Body of pancreas (tissue), 4 donors: ENCODE measurements at regions not wholly inside any gene's neighbourhood (a gene's known extent, or its start where the extent isn't known, plus 50 kb on each side); places are given as distances from the start of the nearest gene placed in this dataset.

ENCODE experiments used
- ATAC-seq: fragments of 150-250 bp; one replicate; pipeline ENCODE4 v1.9.1; 2016
- DNase-seq, 4 donors: peaks; one replicate each; pipeline ENCODE4 v3.0.0-alpha.2; 2019
- H3K27ac ChIP-seq, 4 donors: fragments of 200-600 bp; sonication (generic); 1 replicate in 3 of 4; 2 replicates in 1 of 4; pipeline versions ENCODE4 v1.5.1 to v1.6.1; 2016 to 2019; ENCODE audit warnings: mild to moderate bottlenecking in 1 of 4, mixed read lengths in 1 of 4, moderate library complexity in 1 of 4
- H3K27me3 ChIP-seq, 2 donors: fragments of 200-600 bp; sonication (generic); one replicate each; pipeline ENCODE4 v1.6.0; 2016; ENCODE audit warnings: mild to moderate bottlenecking in 1 of 2
- H3K36me3 ChIP-seq, 2 donors: fragments of 200-600 bp; sonication (generic); replicated peaks in 1 of 2; 2 replicates each; pipeline ENCODE4 v1.5.1; 2016; ENCODE audit warnings: low read depth in 2 of 2; ENCODE audit not compliant: insufficient read depth in 1 of 2
- H3K4me1 ChIP-seq: fragments of 200-600 bp; sonication (generic); one replicate; pipeline ENCODE4 v1.6.0; 2016
- H3K4me3 ChIP-seq, 2 donors: fragments of 200-600 bp; sonication (generic); 1 replicate in 1 of 2; 2 replicates in 1 of 2; pipeline ENCODE4 v1.5.1; 2016 to 2019
- H3K9me3 ChIP-seq, 3 donors: fragments of 200-600 bp; sonication (generic); 1 replicate in 2 of 3; 2 replicates in 1 of 3; pipeline ENCODE4 v1.5.1; 2016
- POLR2A ChIP-seq, 3 donors: fragments of 450-650 bp; IDR thresholded peaks; one replicate each; pipeline ENCODE4 v1.6.1; 2016; ENCODE audit warnings: antibody characterized with exemption in 3 of 3, mild to moderate bottlenecking in 2 of 3
- WGBS, 2 donors: methylation state at CpG; one replicate each; pipeline ENCODE4 v1.1.5; 2017; 5-methylcytosine and 5-hydroxymethylcytosine counted together
- intact Hi-C: fragments of 100-400 bp; cut with DNase I; formaldehyde crosslinking; loops from one replicate; pipeline ENCODE4 v1.15.1; 2023
- TF ChIP-seq, protein P1 (sequence below), 7 experiments: fragments of 450-650 bp in 4 of 7; fragments of 200-600 bp in 3 of 7; sonication (generic) in 3 of 7; IDR thresholded peaks; one replicate each; pipeline ENCODE4 v1.5.1; 2016 to 2019; ENCODE audit warnings: antibody characterized with exemption in 7 of 7

DNA sequence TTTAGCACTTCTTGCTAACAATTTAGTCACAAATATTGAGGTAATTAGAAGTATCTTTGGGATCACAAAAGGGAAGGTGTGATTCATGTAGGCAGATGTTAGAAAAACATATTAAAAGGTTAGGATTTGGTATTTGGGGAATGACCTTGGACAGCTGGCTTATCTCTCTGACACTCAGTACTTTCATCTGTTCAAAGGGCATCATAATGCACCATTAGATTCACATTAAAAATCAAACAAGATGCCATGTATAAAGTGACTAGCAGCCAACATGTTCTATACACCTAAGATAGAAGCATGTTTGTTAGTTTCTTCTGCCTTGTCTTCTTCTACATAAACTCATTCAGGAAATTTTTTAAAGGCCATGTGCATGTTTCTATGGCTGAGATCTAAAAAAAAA is 56.5 kb upstream of the ESRRG start:
- no peaks in the 10 kb centered on the region for H3K27me3 ChIP-seq
- DNase-seq (no peak), ATAC-seq (no peak)
- no peaks in the 10 kb centered on the region for H3K9me3 ChIP-seq
- TF ChIP-seq POLR2A (IDR thresholded peaks at IDR 0.05): no peak
- TF ChIP-seq, protein P1, sequence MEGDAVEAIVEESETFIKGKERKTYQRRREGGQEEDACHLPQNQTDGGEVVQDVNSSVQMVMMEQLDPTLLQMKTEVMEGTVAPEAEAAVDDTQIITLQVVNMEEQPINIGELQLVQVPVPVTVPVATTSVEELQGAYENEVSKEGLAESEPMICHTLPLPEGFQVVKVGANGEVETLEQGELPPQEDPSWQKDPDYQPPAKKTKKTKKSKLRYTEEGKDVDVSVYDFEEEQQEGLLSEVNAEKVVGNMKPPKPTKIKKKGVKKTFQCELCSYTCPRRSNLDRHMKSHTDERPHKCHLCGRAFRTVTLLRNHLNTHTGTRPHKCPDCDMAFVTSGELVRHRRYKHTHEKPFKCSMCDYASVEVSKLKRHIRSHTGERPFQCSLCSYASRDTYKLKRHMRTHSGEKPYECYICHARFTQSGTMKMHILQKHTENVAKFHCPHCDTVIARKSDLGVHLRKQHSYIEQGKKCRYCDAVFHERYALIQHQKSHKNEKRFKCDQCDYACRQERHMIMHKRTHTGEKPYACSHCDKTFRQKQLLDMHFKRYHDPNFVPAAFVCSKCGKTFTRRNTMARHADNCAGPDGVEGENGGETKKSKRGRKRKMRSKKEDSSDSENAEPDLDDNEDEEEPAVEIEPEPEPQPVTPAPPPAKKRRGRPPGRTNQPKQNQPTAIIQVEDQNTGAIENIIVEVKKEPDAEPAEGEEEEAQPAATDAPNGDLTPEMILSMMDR (IDR thresholded peaks at IDR 0.05): no peak
- intact Hi-C loops: no loop called here
- H3K36me3 ChIP-seq: no peaks in the 10 kb centered on the region
- no peak overlapping the region for H3K4me3 ChIP-seq
- H3K4me1 ChIP-seq: no peaks in the 10 kb centered on the region
- H3K27ac ChIP-seq: no peak overlapping the region

DNA sequence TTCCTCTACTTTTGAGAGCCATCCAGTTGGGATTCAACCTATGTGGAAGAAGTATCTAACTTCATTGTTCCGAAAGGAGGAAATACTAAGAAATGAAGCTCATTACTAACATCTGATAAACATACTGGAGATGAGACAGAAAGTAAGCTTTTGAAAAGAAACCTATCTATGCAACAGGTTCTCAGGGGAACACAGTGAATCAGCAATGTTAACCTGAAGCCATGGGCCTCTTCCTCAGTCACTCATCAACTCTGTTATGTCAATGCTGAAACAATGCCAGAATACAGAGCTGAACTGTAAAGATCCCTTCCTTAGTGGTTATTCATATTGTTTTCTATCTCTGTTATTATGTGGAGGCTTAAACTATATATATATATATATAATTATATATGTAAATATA is 55.5 kb upstream of the ESRRG start:
- intact Hi-C loops: no loop called here
- TF ChIP-seq, protein P1 (IDR thresholded peaks at IDR 0.05): no peak
- no peak for TF ChIP-seq POLR2A (IDR thresholded peaks at IDR 0.05)
- Histone ChIP-seq H3K36me3 (no peaks in the 10 kb centered on the region), H3K9me3 (no peaks in the 10 kb centered on the region), H3K27ac (no peak overlapping the region), H3K4me1 (no peaks in the 10 kb centered on the region), H3K27me3 (no peaks in the 10 kb centered on the region), H3K4me3 (no peak overlapping the region)
- WGBS, 2 donors: 89 to 94% methylated on average over 1 of the region's 1 CpG
- ATAC-seq: no peak
- no peak for DNase-seq

DNA sequence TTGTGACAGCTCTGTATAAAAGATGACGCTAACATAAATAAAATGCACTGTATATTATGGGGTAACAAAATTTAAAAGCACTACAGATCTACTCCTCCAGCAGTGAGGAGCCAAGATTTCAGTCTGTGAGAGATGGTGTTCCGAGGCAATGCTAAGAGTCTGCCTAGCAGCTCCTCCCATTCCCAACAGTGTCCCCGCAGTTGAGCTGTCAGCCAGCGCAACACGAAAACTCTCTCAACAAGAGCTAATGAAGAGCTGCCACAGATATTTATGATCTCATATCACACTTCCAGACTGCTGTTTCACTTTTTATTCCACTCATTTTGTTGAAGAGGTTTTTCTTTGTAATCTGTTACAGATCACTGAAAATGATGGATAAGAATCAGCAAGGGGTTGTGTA is 53.9 kb upstream of the ESRRG start:
- no peak for ATAC-seq
- intact Hi-C loops: no loop called here
- Histone ChIP-seq H3K27ac (no peak overlapping the region), H3K27me3 (no peaks in the 10 kb centered on the region), H3K4me3 (no peak overlapping the region), H3K36me3 (no peaks in the 10 kb centered on the region), H3K4me1 (no peaks in the 10 kb centered on the region), H3K9me3 (no peaks in the 10 kb centered on the region)
- 88 to 90% methylated on average over 5 of the region's 5 CpGs for WGBS, 2 donors
- DNase-seq: no peak
- TF ChIP-seq POLR2A (IDR thresholded peaks at IDR 0.05): no peak
- TF ChIP-seq, protein P1 (IDR thresholded peaks at IDR 0.05): no peak
